Right lobe of liver (tissue), 4 donors: ENCODE measurements at regions not wholly inside any gene's neighbourhood (a gene's known extent, or its start where the extent isn't known, plus 50 kb on each side); places are given as distances from the start of the nearest gene placed in this dataset.

Experiments used
- POLR2A ChIP-seq: fragments of 450-650 bp; IDR thresholded peaks from one replicate; pipeline ENCODE4 v1.6.1; 2017; ENCODE audit warnings: antibody characterized with exemption, mild to moderate bottlenecking
- TF ChIP-seq, protein P1 (sequence below), 4 donors: fragments of 200-600 bp in 3 of 4; fragments of 450-650 bp in 1 of 4; IDR thresholded peaks; one replicate each; pipeline versions ENCODE4 v1.5.1 to v1.8.0; 2016 to 2022; ENCODE audit warnings: antibody characterized with exemption in 4 of 4, mild to moderate bottlenecking in 2 of 4
- donor health status: DM: no; HTN: no; CAD: no.
- donor health status: DM: no; HTN: no; CAD: no.
- donor health status: DM: no; HTN: yes; CAD: no.

DNA sequence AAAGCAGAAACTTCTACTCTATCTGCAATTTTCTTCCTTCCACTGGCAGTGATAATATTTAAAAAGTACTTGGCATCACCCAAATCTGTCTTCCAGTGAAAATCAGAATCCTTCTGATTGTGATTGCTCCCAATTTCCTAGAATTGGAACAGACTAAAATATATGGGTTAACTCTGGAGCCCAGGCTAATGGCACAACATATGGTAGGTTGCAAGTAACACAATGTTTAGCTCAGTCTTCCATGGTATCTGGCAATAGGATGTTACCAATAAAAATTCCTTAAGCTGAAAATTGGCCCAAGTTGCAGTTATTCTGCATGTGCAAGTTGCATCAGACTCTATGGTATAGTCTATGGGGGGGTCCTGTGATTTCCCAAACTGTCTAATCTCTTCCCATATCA lies 273.5 kb upstream of the ADAMTS9 start:
- TF ChIP-seq, protein P1, sequence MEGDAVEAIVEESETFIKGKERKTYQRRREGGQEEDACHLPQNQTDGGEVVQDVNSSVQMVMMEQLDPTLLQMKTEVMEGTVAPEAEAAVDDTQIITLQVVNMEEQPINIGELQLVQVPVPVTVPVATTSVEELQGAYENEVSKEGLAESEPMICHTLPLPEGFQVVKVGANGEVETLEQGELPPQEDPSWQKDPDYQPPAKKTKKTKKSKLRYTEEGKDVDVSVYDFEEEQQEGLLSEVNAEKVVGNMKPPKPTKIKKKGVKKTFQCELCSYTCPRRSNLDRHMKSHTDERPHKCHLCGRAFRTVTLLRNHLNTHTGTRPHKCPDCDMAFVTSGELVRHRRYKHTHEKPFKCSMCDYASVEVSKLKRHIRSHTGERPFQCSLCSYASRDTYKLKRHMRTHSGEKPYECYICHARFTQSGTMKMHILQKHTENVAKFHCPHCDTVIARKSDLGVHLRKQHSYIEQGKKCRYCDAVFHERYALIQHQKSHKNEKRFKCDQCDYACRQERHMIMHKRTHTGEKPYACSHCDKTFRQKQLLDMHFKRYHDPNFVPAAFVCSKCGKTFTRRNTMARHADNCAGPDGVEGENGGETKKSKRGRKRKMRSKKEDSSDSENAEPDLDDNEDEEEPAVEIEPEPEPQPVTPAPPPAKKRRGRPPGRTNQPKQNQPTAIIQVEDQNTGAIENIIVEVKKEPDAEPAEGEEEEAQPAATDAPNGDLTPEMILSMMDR (IDR thresholded peaks at IDR 0.05), result no peak
- TF ChIP-seq POLR2A, result no peak
